ENCODE measurements at regions not wholly inside any gene's neighbourhood (a gene's known extent, or its start where the extent isn't known, plus 50 kb on each side); places are given as distances from the start of the nearest gene placed in this dataset.

DNA sequence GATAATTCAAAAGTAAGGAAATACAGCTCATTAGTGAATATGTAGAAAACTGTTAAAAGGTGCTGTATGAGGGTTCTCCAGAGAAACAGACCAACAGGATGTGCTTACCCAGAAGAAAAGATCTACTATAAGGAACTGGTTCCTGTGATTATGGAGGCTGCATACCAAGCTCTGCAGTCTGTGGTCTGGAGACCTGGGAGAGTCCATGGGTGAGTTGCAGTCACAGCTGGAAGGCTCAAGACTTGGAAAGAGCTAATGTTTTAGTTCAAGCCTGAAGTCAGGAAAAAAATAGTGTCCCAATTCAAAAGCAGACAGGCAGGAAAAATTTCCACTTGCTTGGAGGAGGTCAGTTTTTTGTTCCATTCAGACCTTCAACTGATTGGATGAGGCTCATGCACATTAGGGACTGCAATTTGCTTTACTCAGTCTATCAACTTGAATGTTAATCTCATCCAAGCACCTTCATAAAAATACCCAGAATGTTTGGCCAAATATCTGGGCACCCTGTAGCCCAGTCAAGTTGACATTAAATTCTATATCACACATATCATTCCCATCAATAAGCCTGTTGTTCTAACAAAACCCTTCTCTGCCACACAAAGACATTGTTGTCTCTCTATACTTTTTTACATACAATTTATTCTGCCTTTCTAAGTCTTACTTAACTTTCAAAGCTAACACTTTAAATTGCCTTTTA is 197.9 kb upstream of the KLF6 start:
- no peak for TF ChIP-seq BCL11A (tag by site-specific recombination; IDR thresholded peaks at IDR 0.05; ENCODE audit: low read depth)
- TF ChIP-seq ZNF274 (IDR thresholded peaks at IDR 0.05; ENCODE audit: low read length), result no peak
- no peak for TF ChIP-seq ZNF274 (tag by site-specific recombination; IDR thresholded peaks at IDR 0.05; ENCODE audit: borderline replicate concordance)
- TF ChIP-seq ZNF747 (tag by site-specific recombination; IDR thresholded peaks at IDR 0.05), result no peak
- no peak for TF ChIP-seq CTCF (tag by site-specific recombination; IDR thresholded peaks at IDR 0.05)
- TF ChIP-seq ZBTB48 (tag by site-specific recombination; IDR thresholded peaks at IDR 0.05), result no peak
- no peak for TF ChIP-seq ZNF670 (tag by site-specific recombination; IDR thresholded peaks at IDR 0.05; ENCODE audit: low read depth)
- TF ChIP-seq ZNF596 (tag by site-specific recombination; IDR thresholded peaks at IDR 0.05), result no peak
- TF ChIP-seq, protein P1, sequence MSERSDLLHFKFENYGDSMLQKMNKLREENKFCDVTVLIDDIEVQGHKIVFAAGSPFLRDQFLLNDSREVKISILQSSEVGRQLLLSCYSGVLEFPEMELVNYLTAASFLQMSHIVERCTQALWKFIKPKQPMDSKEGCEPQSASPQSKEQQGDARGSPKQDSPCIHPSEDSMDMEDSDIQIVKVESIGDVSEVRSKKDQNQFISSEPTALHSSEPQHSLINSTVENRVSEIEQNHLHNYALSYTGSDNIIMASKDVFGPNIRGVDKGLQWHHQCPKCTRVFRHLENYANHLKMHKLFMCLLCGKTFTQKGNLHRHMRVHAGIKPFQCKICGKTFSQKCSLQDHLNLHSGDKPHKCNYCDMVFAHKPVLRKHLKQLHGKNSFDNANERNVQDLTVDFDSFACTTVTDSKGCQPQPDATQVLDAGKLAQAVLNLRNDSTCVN (tag by site-specific recombination; optimal IDR thresholded peaks at IDR 0.05), result no peak
- no peak for TF ChIP-seq ZNF639 (tag by site-specific recombination; IDR thresholded peaks at IDR 0.05)
- no peak for TF ChIP-seq ZNF248 (tag by site-specific recombination; IDR thresholded peaks at IDR 0.05)
